Tibial nerve (tissue), 4 donors: ENCODE measurements at regions not wholly inside any gene's neighbourhood (a gene's known extent, or its start where the extent isn't known, plus 50 kb on each side); places are given as distances from the start of the nearest gene placed in this dataset.
"Not testable (repeated sequence)": the region's sequence is repeated elsewhere in the genome, so short reads cannot be mapped to it uniquely, and the experiment has no call there.

ENCODE experiments used
- DNase-seq, 2 donors: peaks; one replicate each; pipeline ENCODE4 v3.0.0-alpha.2; 2019; ENCODE audit warnings: low spot score in 2 of 2
- H3K27ac ChIP-seq, 4 donors: fragments of 200-600 bp; sonication (generic) in 3 of 4; one replicate each; pipeline ENCODE4 v1.5.1; 2017 to 2019; ENCODE audit warnings: mild to moderate bottlenecking in 1 of 4
- H3K27me3 ChIP-seq, 2 donors: fragments of 200-600 bp; sonication (generic) in 1 of 2; one replicate each; pipeline versions ENCODE4 v1.5.1 to v1.6.0; 2017 to 2019
- H3K36me3 ChIP-seq, 3 donors: fragments of 200-600 bp; sonication (generic); one replicate each; pipeline ENCODE4 v1.5.1; 2018 to 2019
- H3K4me1 ChIP-seq, 4 donors: fragments of 200-600 bp; sonication (generic) in 3 of 4; one replicate each; pipeline ENCODE4 v1.5.1; 2017 to 2019
- H3K4me3 ChIP-seq, 4 donors: fragments of 200-600 bp; sonication (generic) in 3 of 4; one replicate each; pipeline ENCODE4 v1.5.1; 2017 to 2019; ENCODE audit warnings: mild to moderate bottlenecking in 1 of 4, moderate library complexity in 1 of 4
- H3K9me3 ChIP-seq, 4 donors: fragments of 200-600 bp; sonication (generic) in 3 of 4; one replicate each; pipeline ENCODE4 v1.5.1; 2017 to 2019
- EP300 ChIP-seq, 2 donors: sonication (generic); formaldehyde crosslinking; IDR thresholded peaks; one replicate each; pipeline ENCODE4 v1.6.1; 2017; ENCODE audit warnings: antibody characterized with exemption in 2 of 2, mild to moderate bottlenecking in 1 of 2
- POLR2A ChIP-seq, 2 donors: fragments of 450-650 bp; IDR thresholded peaks; one replicate each; pipeline ENCODE4 v1.6.1; 2017; ENCODE audit warnings: antibody characterized with exemption in 2 of 2, mild to moderate bottlenecking in 2 of 2, moderate library complexity in 2 of 2
- WGBS, 2 donors: methylation state at CpG; one replicate each; pipeline ENCODE4 v1.1.5; 2018; 5-methylcytosine and 5-hydroxymethylcytosine counted together
- TF ChIP-seq, protein P1 (sequence below), 5 experiments: fragments of 200-600 bp in 3 of 5; fragments of 450-650 bp in 2 of 5; sonication (generic) in 3 of 5; IDR thresholded peaks; one replicate each; pipeline ENCODE4 v1.5.1; 2016 to 2019; ENCODE audit warnings: antibody characterized with exemption in 5 of 5, mild to moderate bottlenecking in 3 of 5, moderate library complexity in 2 of 5

GRCh38 chr9:100785946-100786345 lies 208.1 kb downstream of the CAVIN4 start:
- 90 to 92% methylated on average over 1 of the region's 1 CpG for WGBS, 2 donors
- H3K9me3 ChIP-seq = peaks cover 0 to 7% (median 0%) of the 10 kb centered on the region in 4 donors
- H3K4me3 ChIP-seq = no peak overlapping the region
- no peaks in the 10 kb centered on the region for H3K36me3 ChIP-seq
- H3K4me1 ChIP-seq = no peaks in the 10 kb centered on the region
- DNase-seq = no peak
- H3K27ac ChIP-seq = no peak overlapping the region
- TF ChIP-seq, protein P1, sequence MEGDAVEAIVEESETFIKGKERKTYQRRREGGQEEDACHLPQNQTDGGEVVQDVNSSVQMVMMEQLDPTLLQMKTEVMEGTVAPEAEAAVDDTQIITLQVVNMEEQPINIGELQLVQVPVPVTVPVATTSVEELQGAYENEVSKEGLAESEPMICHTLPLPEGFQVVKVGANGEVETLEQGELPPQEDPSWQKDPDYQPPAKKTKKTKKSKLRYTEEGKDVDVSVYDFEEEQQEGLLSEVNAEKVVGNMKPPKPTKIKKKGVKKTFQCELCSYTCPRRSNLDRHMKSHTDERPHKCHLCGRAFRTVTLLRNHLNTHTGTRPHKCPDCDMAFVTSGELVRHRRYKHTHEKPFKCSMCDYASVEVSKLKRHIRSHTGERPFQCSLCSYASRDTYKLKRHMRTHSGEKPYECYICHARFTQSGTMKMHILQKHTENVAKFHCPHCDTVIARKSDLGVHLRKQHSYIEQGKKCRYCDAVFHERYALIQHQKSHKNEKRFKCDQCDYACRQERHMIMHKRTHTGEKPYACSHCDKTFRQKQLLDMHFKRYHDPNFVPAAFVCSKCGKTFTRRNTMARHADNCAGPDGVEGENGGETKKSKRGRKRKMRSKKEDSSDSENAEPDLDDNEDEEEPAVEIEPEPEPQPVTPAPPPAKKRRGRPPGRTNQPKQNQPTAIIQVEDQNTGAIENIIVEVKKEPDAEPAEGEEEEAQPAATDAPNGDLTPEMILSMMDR (IDR thresholded peaks at IDR 0.05) = no peak
- TF ChIP-seq EP300 (IDR thresholded peaks at IDR 0.05) (no peak), POLR2A (IDR thresholded peaks at IDR 0.05) (no peak)
- H3K27me3 ChIP-seq = no peaks in the 10 kb centered on the region

DNA sequence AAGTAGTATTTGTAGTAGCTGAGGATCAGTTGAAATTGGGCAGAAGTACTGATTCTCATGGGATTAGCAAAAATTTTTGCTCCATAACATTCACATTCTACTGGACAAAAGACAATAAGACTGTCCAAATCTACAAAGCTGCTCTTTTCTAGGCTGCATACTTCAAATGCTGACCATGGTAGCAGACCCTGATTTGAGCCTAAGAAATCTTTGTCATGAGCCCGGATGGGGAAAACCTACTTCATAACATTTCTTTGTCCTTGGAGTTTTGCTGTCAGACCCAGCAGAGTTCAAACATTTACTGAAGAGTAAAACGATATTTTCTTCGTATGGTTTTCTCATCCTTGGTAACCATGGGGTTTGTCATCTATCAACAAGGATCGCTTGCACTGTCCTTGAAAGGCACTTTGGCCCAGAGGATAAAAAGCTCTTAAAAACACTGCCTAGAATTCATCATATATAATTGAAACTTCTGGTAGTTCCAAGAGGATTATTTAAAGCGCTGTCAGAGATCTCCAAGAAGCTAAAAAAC lies 216.9 kb downstream of the CAVIN4 start:
- no peak overlapping the region for H3K4me3 ChIP-seq
- H3K27me3 ChIP-seq = no peaks in the 10 kb centered on the region
- H3K27ac ChIP-seq = no peak overlapping the region
- no peaks in the 10 kb centered on the region for H3K9me3 ChIP-seq
- 49 to 58% methylated on average over 5 of the region's 5 CpGs for WGBS, 2 donors
- H3K36me3 ChIP-seq = no peaks in the 10 kb centered on the region
- no peak for DNase-seq
- H3K4me1 ChIP-seq = no peaks in the 10 kb centered on the region
- TF ChIP-seq POLR2A (IDR thresholded peaks at IDR 0.05) = no peak
- TF ChIP-seq, protein P1 (IDR thresholded peaks at IDR 0.05) = no peak
- TF ChIP-seq EP300 (IDR thresholded peaks at IDR 0.05) = no peak

DNA sequence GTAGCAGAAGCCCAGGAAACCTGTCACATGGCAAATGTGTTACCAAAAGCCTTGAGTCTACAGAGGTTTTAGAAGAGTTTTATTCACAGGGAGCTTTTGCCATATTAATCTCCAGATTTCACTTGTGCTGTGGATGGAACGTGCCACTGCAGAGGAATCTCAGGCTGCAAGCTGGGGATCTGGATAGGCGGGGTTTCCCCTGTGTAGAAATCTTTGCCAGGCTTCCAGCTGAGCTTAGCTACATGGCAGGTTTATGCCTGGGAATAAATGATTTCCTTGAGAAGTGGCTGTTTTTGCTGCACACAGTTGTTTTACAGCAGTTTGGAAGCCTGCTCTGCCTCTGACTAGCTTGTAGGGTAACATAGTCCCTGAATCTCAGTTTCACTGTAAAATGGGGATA lies 224.6 kb upstream of the PLPPR1 start:
- Histone ChIP-seq H3K4me3 (no peak overlapping the region), H3K4me1 (no peaks in the 10 kb centered on the region), H3K9me3 (no peaks in the 10 kb centered on the region), H3K27me3 (no peaks in the 10 kb centered on the region), H3K27ac (no peak overlapping the region), H3K36me3 (no peaks in the 10 kb centered on the region)
- DNase-seq = no peak
- TF ChIP-seq POLR2A (IDR thresholded peaks at IDR 0.05) = no peak
- no peak for TF ChIP-seq EP300 (IDR thresholded peaks at IDR 0.05)
- TF ChIP-seq, protein P1 (IDR thresholded peaks at IDR 0.05) = no peak
- WGBS, 2 donors = 57 to 68% methylated on average over 2 of the region's 2 CpGs

GRCh38 chr9:100811643-100812042 lies 216.9 kb upstream of the PLPPR1 start:
- Histone ChIP-seq H3K36me3 (no peaks in the 10 kb centered on the region), H3K9me3 (peaks cover 0 to 9% (median 0%) of the 10 kb centered on the region in 4 donors), H3K4me1 (no peaks in the 10 kb centered on the region), H3K27ac (no peak overlapping the region), H3K27me3 (no peaks in the 10 kb centered on the region), H3K4me3 (no peak overlapping the region)
- 76 to 92% methylated on average over 3 of the region's 3 CpGs for WGBS, 2 donors
- TF ChIP-seq, protein P1 (IDR thresholded peaks at IDR 0.05) = no peak
- TF ChIP-seq EP300 (IDR thresholded peaks at IDR 0.05) = no peak
- TF ChIP-seq POLR2A (IDR thresholded peaks at IDR 0.05) = no peak
- DNase-seq = no peak

- Histone ChIP-seq H3K27ac (no peak overlapping the region), H3K27me3 (no peaks in the 10 kb centered on the region), H3K9me3 (peaks cover 0 to 13% (median 0%) of the 10 kb centered on the region in 4 donors), H3K4me1 (no peaks in the 10 kb centered on the region), H3K36me3 (no peaks in the 10 kb centered on the region), H3K4me3 (no peak overlapping the region)
- no peak for TF ChIP-seq EP300 (IDR thresholded peaks at IDR 0.05)
- 59 to 86% methylated on average over 1 to 2 of the region's 2 CpGs for WGBS, 2 donors
- DNase-seq = no peak
Measured at GRCh38 chr9:100813871-100814270, 214.7 kb upstream of the PLPPR1 start.

DNA sequence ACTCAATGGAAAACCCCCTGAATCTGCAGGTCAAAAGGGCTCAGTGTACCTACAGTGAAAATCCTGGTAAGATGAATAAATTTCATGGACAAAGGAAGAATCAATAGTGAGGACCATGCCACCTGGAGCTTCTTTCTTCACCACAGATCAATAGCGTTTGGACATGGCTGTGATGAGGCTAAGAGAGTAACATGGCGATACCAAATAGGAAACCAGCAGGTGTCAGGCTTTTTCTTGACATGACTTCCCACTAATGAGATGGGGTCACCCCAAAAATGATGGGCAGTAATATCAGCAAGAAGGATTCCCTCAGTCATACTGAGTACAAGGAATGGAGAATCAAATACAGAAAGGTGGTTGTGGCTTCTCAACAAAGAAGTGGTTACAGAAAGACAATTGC lies 208.5 kb upstream of the PLPPR1 start:
- Histone ChIP-seq H3K36me3 (no peaks in the 10 kb centered on the region), H3K4me3 (no peak overlapping the region), H3K4me1 (no peaks in the 10 kb centered on the region), H3K27ac (no peak overlapping the region), H3K9me3 (peaks cover 0 to 4% (median 0%) of the 10 kb centered on the region in 4 donors), H3K27me3 (no peaks in the 10 kb centered on the region)
- TF ChIP-seq, protein P1 (IDR thresholded peaks at IDR 0.05) = no peak
- TF ChIP-seq POLR2A (IDR thresholded peaks at IDR 0.05) = no peak
- TF ChIP-seq EP300 (IDR thresholded peaks at IDR 0.05) = no peak
- WGBS, 2 donors = 78 to 89% methylated on average over 2 of the region's 2 CpGs
- no peak for DNase-seq

- H3K27ac ChIP-seq, DNase-seq, H3K4me1 ChIP-seq, H3K36me3 ChIP-seq, H3K4me3 ChIP-seq, H3K27me3 ChIP-seq, H3K9me3 ChIP-seq: not testable (repeated sequence)
- WGBS, 2 donors = 93 to 94% methylated on average over 8 of the region's 8 CpGs
Measured at GRCh38 chr9:100833035-100833434, 195.5 kb upstream of the PLPPR1 start.
